ENCODE measurements at regions not wholly inside any gene's neighbourhood (a gene's known extent, or its start where the extent isn't known, plus 50 kb on each side); places are given as distances from the start of the nearest gene placed in this dataset.

DNA sequence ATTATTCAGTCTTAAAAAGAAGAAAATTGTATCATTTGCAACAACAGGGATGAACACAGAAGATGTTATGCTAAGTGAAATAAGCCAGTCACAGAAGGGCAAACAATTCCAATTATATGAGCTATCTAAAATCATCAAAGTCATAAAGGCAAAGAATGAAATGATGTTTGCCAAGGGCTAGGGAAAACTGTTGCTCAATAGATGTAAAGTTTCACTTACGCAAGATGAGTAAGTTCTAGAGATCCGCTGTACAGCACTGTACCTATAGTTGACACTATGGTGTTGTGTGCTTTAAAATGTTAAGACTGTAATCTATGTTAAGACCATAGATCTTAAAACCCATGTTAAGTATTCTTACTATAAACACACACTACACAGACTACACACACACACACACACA lies 904.6 kb upstream of the LRRN3 start:
- H3K4me1 ChIP-seq (ENCODE audit: control insufficient read depth, insufficient read depth, low read length), result no peaks in the 10 kb centered on the region
- no peaks in the 10 kb centered on the region for H3K36me3 ChIP-seq (ENCODE audit: control insufficient read depth in 2 of 2, insufficient read depth in 1 of 2, low read length in 2 of 2)
- TF ChIP-seq ZNF555 (tag by site-specific recombination; conservative IDR thresholded peaks at IDR 0.05) (no peak), ZBTB1 (tag by site-specific recombination; IDR thresholded peaks at IDR 0.05) (no peak), ZIC2 (tag by site-specific recombination; IDR thresholded peaks at IDR 0.05) (no peak), ZNF660 (tag by site-specific recombination; IDR thresholded peaks at IDR 0.05) (no peak), MEIS1 (CRISPR knock-in tag; IDR thresholded peaks at IDR 0.05; ENCODE audit: borderline replicate concordance) (no peak), ZNF324 (tag by site-specific recombination; IDR thresholded peaks at IDR 0.05) (no peak), ZNF777 (tag by site-specific recombination; IDR thresholded peaks at IDR 0.05; ENCODE audit: borderline replicate concordance) (no peak), ZNF530 (tag by site-specific recombination; IDR thresholded peaks at IDR 0.05; ENCODE audit: low read depth) (no peak), SP7 (tag by site-specific recombination; IDR thresholded peaks at IDR 0.05) (no peak), ZNF513 (tag by site-specific recombination; IDR thresholded peaks at IDR 0.05) (no peak), ZNF416 (tag by site-specific recombination; IDR thresholded peaks at IDR 0.05) (no peak), ZNF140 (tag by site-specific recombination; IDR thresholded peaks at IDR 0.05) (no peak), ZFP37 (tag by site-specific recombination; IDR thresholded peaks at IDR 0.05) (no peak), PATZ1 (tag by site-specific recombination; IDR thresholded peaks at IDR 0.05) (no peak), ZNF175 (tag by site-specific recombination; IDR thresholded peaks at IDR 0.05) (no peak), KLF10 (tag by site-specific recombination; IDR thresholded peaks at IDR 0.05) (no peak), KLF8 (tag by site-specific recombination; IDR thresholded peaks at IDR 0.05) (no peak), ZNF747 (tag by site-specific recombination; IDR thresholded peaks at IDR 0.05) (no peak), HOXD13 (CRISPR knock-in tag; IDR thresholded peaks at IDR 0.05; ENCODE audit: borderline replicate concordance) (no peak)
- TF ChIP-seq, protein P1, sequence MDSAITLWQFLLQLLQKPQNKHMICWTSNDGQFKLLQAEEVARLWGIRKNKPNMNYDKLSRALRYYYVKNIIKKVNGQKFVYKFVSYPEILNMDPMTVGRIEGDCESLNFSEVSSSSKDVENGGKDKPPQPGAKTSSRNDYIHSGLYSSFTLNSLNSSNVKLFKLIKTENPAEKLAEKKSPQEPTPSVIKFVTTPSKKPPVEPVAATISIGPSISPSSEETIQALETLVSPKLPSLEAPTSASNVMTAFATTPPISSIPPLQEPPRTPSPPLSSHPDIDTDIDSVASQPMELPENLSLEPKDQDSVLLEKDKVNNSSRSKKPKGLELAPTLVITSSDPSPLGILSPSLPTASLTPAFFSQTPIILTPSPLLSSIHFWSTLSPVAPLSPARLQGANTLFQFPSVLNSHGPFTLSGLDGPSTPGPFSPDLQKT (IDR thresholded peaks at IDR 0.05; ENCODE audit: borderline replicate concordance, low read depth, low read length), result no peak
- H3K27ac ChIP-seq (ENCODE audit: extremely low read depth, low read depth, low read length), result no peak overlapping the region
- CTCF ChIA-PET, result interaction anchor here (0.6 kb wide), 1 partner anchor 1153 kb away, joined by 4 read pairs; no protein-coding TSS in a partner anchor
- H3K9me3 ChIP-seq (ENCODE audit: control insufficient read depth, insufficient read depth, low read depth, low read length), result no peaks in the 10 kb centered on the region
- H3K4me3 ChIP-seq (ENCODE audit: low read depth, low read length), result no peak overlapping the region
- POLR2A ChIA-PET, result no interaction called here

- H3K27ac ChIP-seq (ENCODE audit: extremely low read depth, low read depth, low read length), result no peak overlapping the region
- ChIA-PET CTCF (no interaction called here), POLR2A (no interaction called here)
- no peaks in the 10 kb centered on the region for H3K36me3 ChIP-seq (ENCODE audit: control insufficient read depth in 2 of 2, insufficient read depth in 1 of 2, low read length in 2 of 2)
- H3K9me3 ChIP-seq (ENCODE audit: control insufficient read depth, insufficient read depth, low read depth, low read length), result no peaks in the 10 kb centered on the region
- no peak overlapping the region for H3K4me3 ChIP-seq (ENCODE audit: low read depth, low read length)
- no peaks in the 10 kb centered on the region for H3K4me1 ChIP-seq (ENCODE audit: control insufficient read depth, insufficient read depth, low read length)
- no peak for TF ChIP-seq ZNF394 (tag by site-specific recombination; IDR thresholded peaks at IDR 0.05; ENCODE audit: borderline replicate concordance)
- no peak for TF ChIP-seq ZNF792 (tag by site-specific recombination; IDR thresholded peaks at IDR 0.05)
- no peak for TF ChIP-seq ZNF175 (tag by site-specific recombination; IDR thresholded peaks at IDR 0.05)
- TF ChIP-seq PATZ1 (tag by site-specific recombination; IDR thresholded peaks at IDR 0.05), result no peak
- TF ChIP-seq ZNF114 (tag by site-specific recombination; IDR thresholded peaks at IDR 0.05), result no peak
- TF ChIP-seq ZNF560 (tag by site-specific recombination; IDR thresholded peaks at IDR 0.05; ENCODE audit: borderline replicate concordance), result no peak
- TF ChIP-seq, protein P2, sequence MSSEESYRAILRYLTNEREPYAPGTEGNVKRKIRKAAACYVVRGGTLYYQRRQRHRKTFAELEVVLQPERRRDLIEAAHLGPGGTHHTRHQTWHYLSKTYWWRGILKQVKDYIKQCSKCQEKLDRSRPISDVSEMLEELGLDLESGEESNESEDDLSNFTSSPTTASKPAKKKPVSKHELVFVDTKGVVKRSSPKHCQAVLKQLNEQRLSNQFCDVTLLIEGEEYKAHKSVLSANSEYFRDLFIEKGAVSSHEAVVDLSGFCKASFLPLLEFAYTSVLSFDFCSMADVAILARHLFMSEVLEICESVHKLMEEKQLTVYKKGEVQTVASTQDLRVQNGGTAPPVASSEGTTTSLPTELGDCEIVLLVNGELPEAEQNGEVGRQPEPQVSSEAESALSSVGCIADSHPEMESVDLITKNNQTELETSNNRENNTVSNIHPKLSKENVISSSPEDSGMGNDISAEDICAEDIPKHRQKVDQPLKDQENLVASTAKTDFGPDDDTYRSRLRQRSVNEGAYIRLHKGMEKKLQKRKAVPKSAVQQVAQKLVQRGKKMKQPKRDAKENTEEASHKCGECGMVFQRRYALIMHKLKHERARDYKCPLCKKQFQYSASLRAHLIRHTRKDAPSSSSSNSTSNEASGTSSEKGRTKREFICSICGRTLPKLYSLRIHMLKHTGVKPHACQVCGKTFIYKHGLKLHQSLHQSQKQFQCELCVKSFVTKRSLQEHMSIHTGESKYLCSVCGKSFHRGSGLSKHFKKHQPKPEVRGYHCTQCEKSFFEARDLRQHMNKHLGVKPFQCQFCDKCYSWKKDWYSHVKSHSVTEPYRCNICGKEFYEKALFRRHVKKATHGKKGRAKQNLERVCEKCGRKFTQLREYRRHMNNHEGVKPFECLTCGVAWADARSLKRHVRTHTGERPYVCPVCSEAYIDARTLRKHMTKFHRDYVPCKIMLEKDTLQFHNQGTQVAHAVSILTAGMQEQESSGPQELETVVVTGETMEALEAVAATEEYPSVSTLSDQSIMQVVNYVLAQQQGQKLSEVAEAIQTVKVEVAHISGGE (tag by site-specific recombination; conservative IDR thresholded peaks at IDR 0.05; ENCODE audit: low read depth), result no peak
- TF ChIP-seq ZNF223 (tag by site-specific recombination; IDR thresholded peaks at IDR 0.05), result no peak
These were observed 902.9 kb upstream of the LRRN3 start for GRCh38 chr7:110187877-110188554.
